GM19397 (cell line): ENCODE measurements at regions not wholly inside any gene's neighbourhood (a gene's known extent, or its start where the extent isn't known, plus 50 kb on each side); places are given as distances from the start of the nearest gene placed in this dataset.

Experiments
- ATAC-seq: cut with Tn5 transposase; IDR thresholded peaks from one replicate; pipeline ENCODE4 v1.9.1; 2021; ENCODE audit warnings: mild to moderate bottlenecking, moderate library complexity; ENCODE audit not compliant: unreplicated experiment

GRCh38 chr14:58833634-58834378, 196.0 kb downstream of the DACT1 start:
- ATAC-seq = no peak

GRCh38 chr14:58836303-58836974, 198.7 kb downstream of the DACT1 start:
- no peak for ATAC-seq

- ATAC-seq = no peak
These were observed 201.5 kb downstream of the DACT1 start for GRCh38 chr14:58839233-58839632.

GRCh38 chr14:58844544-58844943, 206.8 kb downstream of the DACT1 start:
- no peak for ATAC-seq

- ATAC-seq = no peak
These were observed 209.1 kb downstream of the DACT1 start for GRCh38 chr14:58846682-58847465.

- ATAC-seq = no peak
These were observed 210.6 kb downstream of the DACT1 start for GRCh38 chr14:58848365-58848764.

GRCh38 chr14:58849601-58850000, 211.8 kb downstream of the DACT1 start:
- no peak for ATAC-seq

- no peak for ATAC-seq
These were observed 212.2 kb downstream of the DACT1 start for GRCh38 chr14:58850011-58850410.

- ATAC-seq = no peak
These were observed 223.8 kb downstream of the DACT1 start for GRCh38 chr14:58861586-58861985.

- ATAC-seq = no peak
These were observed 224.8 kb downstream of the DACT1 start for GRCh38 chr14:58862416-58863160.

- no peak for ATAC-seq
These were observed 226.0 kb downstream of the DACT1 start for GRCh38 chr14:58863661-58864345.

GRCh38 chr14:58864751-58865513, 227.2 kb downstream of the DACT1 start:
- no peak for ATAC-seq

GRCh38 chr14:58865514-58866281, 227.9 kb downstream of the DACT1 start:
- ATAC-seq = no peak

- ATAC-seq = no peak
These were observed 228.6 kb downstream of the DACT1 start for GRCh38 chr14:58866391-58866790.

- ATAC-seq = no peak
These were observed 233.2 kb downstream of the DACT1 start for GRCh38 chr14:58870961-58871360.

GRCh38 chr14:58871573-58871972, 233.8 kb downstream of the DACT1 start:
- no peak for ATAC-seq

- no peak for ATAC-seq
These were observed 234.3 kb downstream of the DACT1 start for GRCh38 chr14:58872061-58872460.

GRCh38 chr14:58873228-58873953, 235.6 kb downstream of the DACT1 start:
- ATAC-seq = no peak
